Keratinocyte (primary cell): ENCODE measurements at regions not wholly inside any gene's neighbourhood (a gene's known extent, or its start where the extent isn't known, plus 50 kb on each side); places are given as distances from the start of the nearest gene placed in this dataset.
"Not testable (repeated sequence)": the region's sequence is repeated elsewhere in the genome, so short reads cannot be mapped to it uniquely, and the experiment has no call there.

Source experiments
- DNase-seq: peaks from one replicate; pipeline ENCODE4 v3.0.0-alpha.2; 2011; ENCODE audit warnings: low read depth, missing footprints, low spot score
- FAIRE-seq: peaks from 2 replicates; lab custom pipeline; 2011; peaks lifted over from hg19 to GRCh38; lab: Jason Lieb, UNC
- H2AFZ ChIP-seq: 2 replicates; pipeline ENCODE4 v1.6.0; 2012; ENCODE audit warnings: low read length, control low read depth, inconsistent platforms; ENCODE audit not compliant: control insufficient read depth
- H3K27ac ChIP-seq: 2 replicates; pipeline ENCODE4 v1.5.1; 2011; ENCODE audit warnings: low read length; ENCODE audit not compliant: control insufficient read depth, insufficient read depth
- H3K27me3 ChIP-seq: 3 replicates; pipeline ENCODE4 v1.6.0; 2011; ENCODE audit warnings: low read length; ENCODE audit not compliant: control insufficient read depth, insufficient read depth; ENCODE audit errors: extremely low read depth
- H3K36me3 ChIP-seq, 2 experiments: 2 replicates in 1 of 2; 3 replicates in 1 of 2; pipeline ENCODE4 v1.5.1; 2011; ENCODE audit warnings: low read length in 2 of 2, mild to moderate bottlenecking in 1 of 2; ENCODE audit not compliant: control insufficient read depth in 2 of 2, insufficient read depth in 2 of 2; ENCODE audit errors: extremely low read depth in 1 of 2
- H3K4me1 ChIP-seq: 3 replicates; pipeline ENCODE4 v1.5.1; 2011; ENCODE audit warnings: low read length; ENCODE audit not compliant: control insufficient read depth, insufficient read depth; ENCODE audit errors: extremely low read depth
- H3K4me2 ChIP-seq: 3 replicates; pipeline ENCODE4 v1.6.0; 2011; ENCODE audit warnings: low read depth, low read length; ENCODE audit not compliant: control insufficient read depth, insufficient read depth; ENCODE audit errors: extremely low read depth
- H3K4me3 ChIP-seq, 3 experiments: fragments of 200-600 bp in 1 of 3; sonication (generic) in 1 of 3; 2 replicates in 2 of 3; 3 replicates in 1 of 3; pipeline ENCODE4 v1.5.1; 2011 to 2016; ENCODE audit warnings: low read length in 3 of 3, mild to moderate bottlenecking in 3 of 3, control low read depth in 2 of 3, inconsistent platforms in 1 of 3, low read depth in 1 of 3, mixed read lengths in 1 of 3, mixed run types in 1 of 3, moderate library complexity in 1 of 3; ENCODE audit not compliant: control insufficient read depth in 2 of 3, insufficient read depth in 2 of 3; ENCODE audit errors: extremely low read depth in 1 of 3
- H3K79me2 ChIP-seq: 2 replicates; pipeline ENCODE4 v1.6.0; 2012; ENCODE audit warnings: low read length; ENCODE audit not compliant: control insufficient read depth, insufficient read depth
- H3K9ac ChIP-seq: 3 replicates; pipeline ENCODE4 v1.6.0; 2011; ENCODE audit warnings: low read length; ENCODE audit not compliant: control insufficient read depth, insufficient read depth; ENCODE audit errors: extremely low read depth
- H3K9me1 ChIP-seq: 3 replicates; pipeline ENCODE4 v1.6.0; 2011; ENCODE audit warnings: low read length; ENCODE audit not compliant: control insufficient read depth, insufficient read depth; ENCODE audit errors: extremely low read depth
- H3K9me3 ChIP-seq: 2 replicates; pipeline ENCODE4 v1.5.1; 2012; ENCODE audit warnings: low read depth, low read length; ENCODE audit not compliant: control insufficient read depth
- H4K20me1 ChIP-seq: 3 replicates; pipeline ENCODE4 v1.6.0; 2011; ENCODE audit warnings: low read length; ENCODE audit not compliant: control insufficient read depth, insufficient read depth; ENCODE audit errors: extremely low read depth
- dilution Hi-C: fragments of 300-500 bp; cut with MboI; formaldehyde crosslinking; loops from one replicate; pipeline ENCODE4 v1.7.0; 2020; ENCODE audit warnings: low sequenced_read_pairs; ENCODE audit not compliant: extremely low pct_ligation_motif_present
- TF ChIP-seq, protein P1 (sequence below), 3 experiments: IDR thresholded peaks in 1 of 3; conservative IDR thresholded peaks in 1 of 3; optimal IDR thresholded peaks in 1 of 3; 2 replicates in 2 of 3; 3 replicates in 1 of 3; pipeline versions ENCODE3 to v1.5.1; 2011; ENCODE audit warnings: low read length in 3 of 3, mild to moderate bottlenecking in 3 of 3, moderate library complexity in 2 of 3, control low read depth in 1 of 3, inconsistent platforms in 1 of 3; ENCODE audit not compliant: insufficient read depth in 2 of 3; ENCODE audit errors: extremely low read depth in 1 of 3

DNA sequence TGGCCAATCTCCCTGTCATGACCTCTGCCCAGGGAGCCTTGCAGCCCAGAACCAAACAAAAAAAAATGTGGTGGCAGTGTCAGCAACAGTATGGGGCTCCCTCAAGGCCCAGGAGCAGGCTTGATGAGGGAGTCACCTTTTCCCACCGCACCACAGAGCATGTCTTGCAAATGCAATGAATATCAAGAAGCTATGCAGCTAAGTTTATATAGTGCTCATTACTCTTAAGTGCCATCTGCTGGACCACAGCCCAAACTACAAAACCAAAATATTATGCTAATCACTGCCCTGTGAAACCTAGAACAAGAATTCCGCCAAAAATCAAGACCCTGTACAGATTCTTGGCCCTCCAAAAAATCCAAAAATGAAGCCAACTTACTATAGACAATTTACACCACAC is 65.9 kb downstream of the PABPC5 start:
- H4K20me1 ChIP-seq, H3K4me3 ChIP-seq, FAIRE-seq, H3K9me1 ChIP-seq, H3K36me3 ChIP-seq, H3K27ac ChIP-seq, H3K4me1 ChIP-seq, H3K79me2 ChIP-seq, H3K4me2 ChIP-seq, DNase-seq, H3K27me3 ChIP-seq, H3K9me3 ChIP-seq, H3K9ac ChIP-seq, dilution Hi-C loops, H2AFZ ChIP-seq: not testable (repeated sequence)
- TF ChIP-seq, protein P1, sequence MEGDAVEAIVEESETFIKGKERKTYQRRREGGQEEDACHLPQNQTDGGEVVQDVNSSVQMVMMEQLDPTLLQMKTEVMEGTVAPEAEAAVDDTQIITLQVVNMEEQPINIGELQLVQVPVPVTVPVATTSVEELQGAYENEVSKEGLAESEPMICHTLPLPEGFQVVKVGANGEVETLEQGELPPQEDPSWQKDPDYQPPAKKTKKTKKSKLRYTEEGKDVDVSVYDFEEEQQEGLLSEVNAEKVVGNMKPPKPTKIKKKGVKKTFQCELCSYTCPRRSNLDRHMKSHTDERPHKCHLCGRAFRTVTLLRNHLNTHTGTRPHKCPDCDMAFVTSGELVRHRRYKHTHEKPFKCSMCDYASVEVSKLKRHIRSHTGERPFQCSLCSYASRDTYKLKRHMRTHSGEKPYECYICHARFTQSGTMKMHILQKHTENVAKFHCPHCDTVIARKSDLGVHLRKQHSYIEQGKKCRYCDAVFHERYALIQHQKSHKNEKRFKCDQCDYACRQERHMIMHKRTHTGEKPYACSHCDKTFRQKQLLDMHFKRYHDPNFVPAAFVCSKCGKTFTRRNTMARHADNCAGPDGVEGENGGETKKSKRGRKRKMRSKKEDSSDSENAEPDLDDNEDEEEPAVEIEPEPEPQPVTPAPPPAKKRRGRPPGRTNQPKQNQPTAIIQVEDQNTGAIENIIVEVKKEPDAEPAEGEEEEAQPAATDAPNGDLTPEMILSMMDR (optimal IDR thresholded peaks at IDR 0.05 in 1 of 3, IDR thresholded peaks at IDR 0.05 in 1 of 3, conservative IDR thresholded peaks at IDR 0.05 in 1 of 3; ENCODE audit: extremely low read depth in 1 of 3, insufficient read depth in 2 of 3, low read length in 3 of 3) = peak in 1 of 3 experiments; percentile 13

DNA sequence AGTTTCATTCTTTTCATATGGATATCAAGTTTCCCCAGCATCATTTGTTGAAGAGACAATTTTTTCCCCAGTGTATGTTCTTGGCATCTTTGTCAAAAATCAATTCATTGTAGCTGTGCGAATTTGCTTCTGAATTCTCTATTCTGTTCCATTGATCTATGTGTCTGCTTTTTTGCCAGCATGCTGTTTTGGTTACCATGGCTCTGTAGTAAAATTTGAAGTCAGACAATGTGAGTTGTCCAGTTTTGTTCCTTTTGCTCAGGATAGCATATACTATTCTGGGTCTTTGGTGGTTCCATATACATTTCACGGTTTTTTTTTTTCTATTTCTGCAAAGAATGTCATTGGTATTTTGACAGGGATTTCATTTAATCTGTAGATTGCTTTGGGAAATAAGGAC is 95.6 kb downstream of the PABPC5 start:
- H3K4me1 ChIP-seq, H3K27ac ChIP-seq, H3K4me3 ChIP-seq, H3K9me3 ChIP-seq, H3K9me1 ChIP-seq, dilution Hi-C loops, H3K36me3 ChIP-seq, H2AFZ ChIP-seq, H3K9ac ChIP-seq, H3K4me2 ChIP-seq, H3K27me3 ChIP-seq, H3K79me2 ChIP-seq, FAIRE-seq, DNase-seq, H4K20me1 ChIP-seq: not testable (repeated sequence)

DNA sequence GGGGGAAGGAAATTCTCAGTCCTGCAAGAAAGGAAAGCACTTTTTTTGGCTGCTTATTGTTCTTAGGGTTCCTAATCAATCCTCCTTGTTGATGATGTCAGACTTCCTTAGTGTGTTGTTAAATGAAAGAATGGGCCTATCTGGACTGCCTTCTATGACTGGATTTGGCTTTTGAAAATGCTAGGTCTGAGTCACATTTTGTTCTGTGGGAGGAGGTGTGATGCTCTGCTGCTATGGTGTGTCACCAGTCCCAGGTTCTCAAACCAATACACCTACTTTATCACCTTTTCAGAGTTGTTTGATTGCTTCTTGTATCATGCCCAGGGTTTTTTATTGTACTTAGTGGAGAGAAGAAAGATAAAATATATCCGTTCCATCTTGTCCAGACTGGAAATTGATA is 128.5 kb downstream of the PABPC5 start:
- H3K9me3 ChIP-seq, dilution Hi-C loops, FAIRE-seq, H3K9me1 ChIP-seq, H3K79me2 ChIP-seq, H3K36me3 ChIP-seq, DNase-seq, H3K27me3 ChIP-seq, H2AFZ ChIP-seq, H3K4me2 ChIP-seq, H3K4me3 ChIP-seq, H4K20me1 ChIP-seq, H3K27ac ChIP-seq, H3K4me1 ChIP-seq, H3K9ac ChIP-seq: not testable (repeated sequence)
